Nucleus accumbens (tissue), 56 donors: ENCODE measurements at regions not wholly inside any gene's neighbourhood (a gene's known extent, or its start where the extent isn't known, plus 50 kb on each side); places are given as distances from the start of the nearest gene placed in this dataset.

ENCODE experiments used
- DNase-seq, 56 donors: peaks; one replicate each; lab custom pipeline; 2025; lab: John Stamatoyannopoulos, UW

- no peak for DNase-seq
Measured at GRCh38 chr16:87240211-87241136, 76.7 kb downstream of the C16orf95 start.

- DNase-seq = no peak
Measured at GRCh38 chr16:87241137-87241771, 75.9 kb downstream of the C16orf95 start.

GRCh38 chr16:87243478-87243877, 73.7 kb downstream of the C16orf95 start:
- DNase-seq = no peak

GRCh38 chr16:87244636-87245197, 72.5 kb downstream of the C16orf95 start:
- no peak for DNase-seq

GRCh38 chr16:87245511-87245910, 71.7 kb downstream of the C16orf95 start:
- no peak for DNase-seq

- no peak for DNase-seq
Measured at GRCh38 chr16:87246269-87247065, 70.7 kb downstream of the C16orf95 start.

- peak in 3 of 56 donors; percentile 3 to 24 (median 6) for DNase-seq
Measured at GRCh38 chr16:87248714-87249113, 68.5 kb downstream of the C16orf95 start.

- DNase-seq = no peak
Measured at GRCh38 chr16:87249425-87249824, 67.8 kb downstream of the C16orf95 start.

GRCh38 chr16:87250431-87250960, 66.7 kb downstream of the C16orf95 start:
- DNase-seq = no peak

- no peak for DNase-seq
Measured at GRCh38 chr16:87252269-87252970, 64.8 kb downstream of the C16orf95 start.
